Stomach (tissue), 8 donors: ENCODE measurements at regions not wholly inside any gene's neighbourhood (a gene's known extent, or its start where the extent isn't known, plus 50 kb on each side); places are given as distances from the start of the nearest gene placed in this dataset.

ENCODE experiments used
- DNase-seq, 2 donors: peaks; one replicate each; pipeline versions ENCODE4 v3.0.0 to v3.0.0-alpha.2; 2013 to 2019
- H3K27ac ChIP-seq, 5 donors: fragments of 200-600 bp in 4 of 5; sonication (generic) in 4 of 5; one replicate each; pipeline ENCODE4 v1.5.1; 2013 to 2019; ENCODE audit warnings: mild to moderate bottlenecking in 1 of 5, moderate library complexity in 1 of 5
- H3K27me3 ChIP-seq, 3 donors: fragments of 200-600 bp; sonication (generic); one replicate each; pipeline ENCODE4 v1.5.1; 2017 to 2019; ENCODE audit warnings: mixed run types in 1 of 3
- H3K36me3 ChIP-seq, 4 donors: fragments of 200-600 bp; sonication (generic); 1 replicate in 3 of 4; 2 replicates in 1 of 4; pipeline ENCODE4 v1.5.1; 2016 to 2019
- H3K4me1 ChIP-seq, 4 donors: fragments of 200-600 bp; sonication (generic); one replicate each; pipeline ENCODE4 v1.5.1; 2016 to 2019
- H3K4me3 ChIP-seq, 4 donors: fragments of 200-600 bp; sonication (generic) in 3 of 4; one replicate each; pipeline ENCODE4 v1.5.1; 2016 to 2019; ENCODE audit warnings: mild to moderate bottlenecking in 1 of 4
- H3K9me3 ChIP-seq, 4 donors: fragments of 200-600 bp; sonication (generic); one replicate each; pipeline ENCODE4 v1.5.1; 2016 to 2019
- EP300 ChIP-seq: sonication (generic); formaldehyde crosslinking; IDR thresholded peaks from one replicate; pipeline ENCODE4 v1.6.1; 2017; ENCODE audit warnings: antibody characterized with exemption
- POLR2A ChIP-seq, 4 donors: fragments of 450-650 bp; IDR thresholded peaks; one replicate each; pipeline ENCODE4 v1.6.1; 2016; ENCODE audit warnings: antibody characterized with exemption in 4 of 4, control low read depth in 2 of 4, mild to moderate bottlenecking in 1 of 4, moderate library complexity in 1 of 4
- POLR2AphosphoS5 ChIP-seq, 3 donors: sonication (generic); formaldehyde crosslinking; IDR thresholded peaks; one replicate each; pipeline ENCODE4 v1.6.1; 2016; ENCODE audit warnings: antibody characterized with exemption in 3 of 3
- WGBS, 5 donors: extraction: QIAGEN DNeasy Blood & Tissue Kit in 3 of 5; methylation state at CpG; one replicate each; pipeline versions ENCODE4 v1.1.5 to v1.1.7; 2013 to 2018; 5-methylcytosine and 5-hydroxymethylcytosine counted together
- intact Hi-C: fragments of 100-400 bp; cut with DNase I; formaldehyde crosslinking; loops from one replicate; pipeline ENCODE4 v1.15.1; 2023; ENCODE audit warnings: low total_unique reads
- TF ChIP-seq, protein P1 (sequence below), 7 experiments: fragments of 450-650 bp in 4 of 7; fragments of 200-600 bp in 3 of 7; sonication (generic) in 3 of 7; IDR thresholded peaks; one replicate each; pipeline ENCODE4 v1.5.1; 2016 to 2019; ENCODE audit warnings: antibody characterized with exemption in 7 of 7, control low read depth in 2 of 7, mild to moderate bottlenecking in 1 of 7
- donor health status: healthy with polysubstance abuse.
- donor health status: Bipolar disorder and iron deficiency.
- donor health status: healthy.

DNA sequence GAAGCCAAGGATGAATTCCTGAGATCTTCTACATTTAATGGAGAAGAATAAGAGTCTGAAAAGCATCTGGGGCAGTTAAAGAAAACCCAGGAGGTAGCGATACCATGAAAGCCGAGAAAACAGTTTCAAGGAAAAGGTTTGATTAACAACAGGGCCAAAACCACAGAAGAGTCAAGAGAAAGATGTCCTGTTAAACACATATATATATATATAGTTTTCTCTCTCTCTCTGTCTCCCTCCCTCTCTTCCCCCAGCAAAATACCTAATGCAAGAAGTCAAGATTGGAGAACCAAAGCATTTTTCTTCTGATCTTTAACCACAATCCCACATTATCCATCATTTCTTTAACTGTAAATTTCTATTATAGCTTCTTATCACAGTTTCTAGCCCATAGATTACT is 261.4 kb downstream of the SNX13 start:
- Histone ChIP-seq H3K9me3 (no peaks in the 10 kb centered on the region), H3K4me3 (no peak overlapping the region), H3K27ac (no peak overlapping the region), H3K36me3 (no peaks in the 10 kb centered on the region), H3K4me1 (peaks cover 0 to 20% (median 8%) of the 10 kb centered on the region in 4 donors), H3K27me3 (no peaks in the 10 kb centered on the region)
- no peak for TF ChIP-seq POLR2A (IDR thresholded peaks at IDR 0.05)
- TF ChIP-seq, protein P1, sequence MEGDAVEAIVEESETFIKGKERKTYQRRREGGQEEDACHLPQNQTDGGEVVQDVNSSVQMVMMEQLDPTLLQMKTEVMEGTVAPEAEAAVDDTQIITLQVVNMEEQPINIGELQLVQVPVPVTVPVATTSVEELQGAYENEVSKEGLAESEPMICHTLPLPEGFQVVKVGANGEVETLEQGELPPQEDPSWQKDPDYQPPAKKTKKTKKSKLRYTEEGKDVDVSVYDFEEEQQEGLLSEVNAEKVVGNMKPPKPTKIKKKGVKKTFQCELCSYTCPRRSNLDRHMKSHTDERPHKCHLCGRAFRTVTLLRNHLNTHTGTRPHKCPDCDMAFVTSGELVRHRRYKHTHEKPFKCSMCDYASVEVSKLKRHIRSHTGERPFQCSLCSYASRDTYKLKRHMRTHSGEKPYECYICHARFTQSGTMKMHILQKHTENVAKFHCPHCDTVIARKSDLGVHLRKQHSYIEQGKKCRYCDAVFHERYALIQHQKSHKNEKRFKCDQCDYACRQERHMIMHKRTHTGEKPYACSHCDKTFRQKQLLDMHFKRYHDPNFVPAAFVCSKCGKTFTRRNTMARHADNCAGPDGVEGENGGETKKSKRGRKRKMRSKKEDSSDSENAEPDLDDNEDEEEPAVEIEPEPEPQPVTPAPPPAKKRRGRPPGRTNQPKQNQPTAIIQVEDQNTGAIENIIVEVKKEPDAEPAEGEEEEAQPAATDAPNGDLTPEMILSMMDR (IDR thresholded peaks at IDR 0.05): no peak
- TF ChIP-seq POLR2AphosphoS5 (IDR thresholded peaks at IDR 0.05): no peak
- no peak for TF ChIP-seq EP300
- 80 to 98% (median 91%) methylated on average over 2 of the region's 2 CpGs for WGBS, 5 donors
- intact Hi-C loops: no loop called here
- DNase-seq: no peak

DNA sequence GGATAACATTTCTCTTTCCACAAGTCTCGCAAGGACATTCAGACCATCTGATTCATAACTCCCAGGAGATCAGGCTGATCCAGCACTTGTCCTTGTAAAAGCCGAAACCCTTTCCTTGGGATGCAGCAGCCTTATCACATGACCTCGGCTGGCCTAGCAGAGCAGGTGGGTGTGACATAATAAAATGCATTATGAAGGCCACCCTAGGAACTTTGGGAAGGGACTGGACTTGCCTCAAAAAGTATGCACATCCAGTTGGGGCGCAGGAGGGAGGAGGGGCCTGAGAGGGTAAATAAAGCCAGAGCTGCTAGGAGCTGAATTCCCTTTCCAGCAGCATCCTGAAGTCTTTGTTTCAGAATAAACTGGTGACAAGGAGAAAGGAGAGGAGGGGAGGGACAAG is 260.8 kb downstream of the SNX13 start:
- Histone ChIP-seq H3K9me3 (no peaks in the 10 kb centered on the region), H3K27me3 (no peaks in the 10 kb centered on the region), H3K36me3 (no peaks in the 10 kb centered on the region), H3K27ac (peak overlapping the region in 3 of 5 donors; percentile 18 to 57 (median 30)), H3K4me3 (no peak overlapping the region), H3K4me1 (peaks cover 0 to 20% (median 8%) of the 10 kb centered on the region in 4 donors)
- 54 to 68% (median 65%) methylated on average over 4 of the region's 4 CpGs for WGBS, 5 donors
- no peak for DNase-seq
- intact Hi-C loops: no loop called here
- TF ChIP-seq, protein P1 (IDR thresholded peaks at IDR 0.05): no peak
- TF ChIP-seq EP300: no peak
- no peak for TF ChIP-seq POLR2AphosphoS5 (IDR thresholded peaks at IDR 0.05)
- TF ChIP-seq POLR2A (IDR thresholded peaks at IDR 0.05): no peak

DNA sequence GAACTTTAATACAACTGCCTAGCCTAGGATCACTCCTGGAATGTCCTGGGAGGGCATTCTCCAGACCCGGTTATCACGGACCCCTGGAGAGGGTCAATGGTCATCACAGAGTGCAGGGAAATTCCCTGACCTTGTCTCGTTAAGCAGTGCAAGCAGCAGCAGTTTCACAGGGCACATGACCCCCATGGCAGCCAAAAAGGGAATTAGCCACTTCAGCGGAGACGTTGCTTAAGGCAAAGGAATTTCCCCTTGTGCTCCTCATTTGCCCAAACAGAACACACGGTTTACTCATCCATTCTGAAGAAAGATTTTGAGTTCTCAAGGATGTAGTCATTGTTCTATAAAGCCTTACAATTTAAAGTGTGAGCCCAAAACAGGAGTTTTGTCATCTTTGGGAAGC is 260.3 kb downstream of the SNX13 start:
- Histone ChIP-seq H3K4me1 (peaks cover 0 to 20% (median 8%) of the 10 kb centered on the region in 4 donors), H3K27me3 (no peaks in the 10 kb centered on the region), H3K9me3 (no peaks in the 10 kb centered on the region), H3K27ac (peak overlapping the region in 4 of 5 donors; percentile 18 to 57 (median 28)), H3K4me3 (no peak overlapping the region), H3K36me3 (no peaks in the 10 kb centered on the region)
- DNase-seq: peak in 1 of 2 donors; percentile 28
- TF ChIP-seq EP300 (no peak), POLR2AphosphoS5 (IDR thresholded peaks at IDR 0.05) (peak in 2 of 3 donors; percentile 18 to 74), POLR2A (IDR thresholded peaks at IDR 0.05) (no peak)
- TF ChIP-seq, protein P1 (IDR thresholded peaks at IDR 0.05): no peak
- intact Hi-C loops: no loop called here
- WGBS, 5 donors: 19 to 43% (median 37%) methylated on average over 6 of the region's 6 CpGs

DNA sequence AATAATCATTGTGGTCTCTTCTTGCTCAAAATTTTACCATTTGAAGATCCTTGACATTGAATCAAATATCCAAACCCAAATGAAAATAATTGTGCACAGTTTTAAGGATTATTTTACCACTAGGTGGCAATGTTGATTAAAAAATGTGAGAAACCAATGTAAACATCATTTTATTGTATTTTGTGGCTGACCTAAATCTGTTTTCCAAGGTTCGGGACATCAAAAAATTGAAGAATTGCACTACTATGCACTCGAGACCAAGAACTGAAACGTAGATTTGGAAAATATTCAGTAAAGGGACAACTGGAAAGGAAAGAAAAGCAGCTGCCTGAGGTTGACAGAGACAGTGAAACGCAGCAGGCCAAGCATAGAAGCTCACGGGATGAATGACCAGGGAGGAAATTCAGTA is 259.3 kb downstream of the SNX13 start:
- DNase-seq: peak in 1 of 2 donors; percentile 54
- Histone ChIP-seq H3K9me3 (no peaks in the 10 kb centered on the region), H3K27ac (peak overlapping the region in 1 of 5 donors; percentile 57), H3K4me3 (no peak overlapping the region), H3K36me3 (no peaks in the 10 kb centered on the region), H3K4me1 (peaks cover 0 to 20% (median 8%) of the 10 kb centered on the region in 4 donors), H3K27me3 (no peaks in the 10 kb centered on the region)
- intact Hi-C loops: no loop called here
- no peak for TF ChIP-seq EP300
- TF ChIP-seq POLR2A (IDR thresholded peaks at IDR 0.05): no peak
- TF ChIP-seq, protein P1 (IDR thresholded peaks at IDR 0.05): peak in 4 of 7 experiments; percentile 10 to 61 (median 54)
- TF ChIP-seq POLR2AphosphoS5 (IDR thresholded peaks at IDR 0.05): no peak
- WGBS, 5 donors: 20 to 30% (median 22%) methylated on average over 5 of the region's 5 CpGs
